Fibroblast of pulmonary artery (primary cell): ENCODE measurements at regions not wholly inside any gene's neighbourhood (a gene's known extent, or its start where the extent isn't known, plus 50 kb on each side); places are given as distances from the start of the nearest gene placed in this dataset.

Source experiments
- DNase-seq: peaks from one replicate; pipeline ENCODE4 v3.0.0-alpha.2; 2010; ENCODE audit warnings: low read depth
- H3K4me3 ChIP-seq: replicated peaks from 2 replicates; pipeline ENCODE4 v1.5.1; 2011; ENCODE audit warnings: low read depth, mild to moderate bottlenecking, control low read depth, low read length, moderate library complexity
- CTCF ChIP-seq: IDR thresholded peaks from 2 replicates; pipeline ENCODE4 v1.5.1; 2011; ENCODE audit warnings: mild to moderate bottlenecking, control low read depth, low read length, inconsistent platforms; ENCODE audit errors: missing control alignments

DNA sequence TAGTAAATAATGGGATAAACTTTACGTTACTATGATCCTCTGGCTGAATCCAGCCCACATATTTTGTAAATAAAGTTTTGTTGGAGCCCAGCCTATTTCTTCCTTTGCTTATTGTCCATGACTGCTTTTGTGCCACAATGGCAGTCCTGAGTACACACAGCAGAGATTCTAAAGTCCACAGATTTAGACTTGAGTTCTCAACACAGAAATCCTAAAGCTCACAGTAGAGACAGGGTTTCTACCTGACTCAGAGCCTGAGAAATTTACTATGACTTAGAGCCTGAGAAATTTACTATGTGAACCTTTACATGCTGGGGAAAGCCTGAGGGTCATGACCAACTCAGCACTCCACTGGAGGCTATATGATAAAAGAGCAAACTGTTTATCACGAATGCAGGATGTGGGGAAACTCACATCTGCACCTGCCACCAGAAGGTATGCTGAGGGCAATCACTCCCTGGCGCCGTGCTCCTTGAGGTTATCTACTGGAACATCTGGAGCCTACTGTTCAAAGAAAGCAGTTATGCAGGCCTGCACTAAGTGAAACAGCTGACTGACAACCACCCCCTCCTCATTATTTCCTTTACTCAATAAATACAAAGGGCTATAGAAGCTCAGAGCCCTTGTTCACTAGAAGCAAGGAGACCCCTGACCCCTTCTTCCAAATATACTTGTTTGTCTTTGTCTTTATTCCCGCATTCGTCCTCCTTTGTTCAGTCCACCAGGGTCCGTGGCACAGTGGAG lies 52.6 kb upstream of the BICD1 start:
- TF ChIP-seq CTCF = no peak
- H3K4me3 ChIP-seq = no peak overlapping the region
- no peak for DNase-seq
